SK-N-MC (cell line): ENCODE measurements at regions not wholly inside any gene's neighbourhood (a gene's known extent, or its start where the extent isn't known, plus 50 kb on each side); places are given as distances from the start of the nearest gene placed in this dataset.

ENCODE experiments used
- EZH2 ChIP-seq: fragments of 200-600 bp; sonication (generic); IDR thresholded peaks from one replicate; pipeline ENCODE4 v1.6.1; 2017; ENCODE audit warnings: antibody characterized with exemption
- FOXP2 ChIP-seq: optimal IDR thresholded peaks from 2 replicates; pipeline ENCODE3; 2011; ENCODE audit warnings: mild to moderate bottlenecking, moderate library complexity; ENCODE audit not compliant: insufficient read depth; ENCODE audit errors: extremely low read length, control extremely low read depth
- POLR2AphosphoS5 ChIP-seq: IDR thresholded peaks from 2 replicates; pipeline ENCODE4 v1.6.1; 2012; ENCODE audit warnings: mild to moderate bottlenecking, low read depth, low read length, borderline replicate concordance

- TF ChIP-seq EZH2 (no peak), POLR2AphosphoS5 (no peak), FOXP2 (no peak)
Observed at GRCh38 chr6:12350644-12351170, 60.5 kb downstream of the EDN1 start.
